Hematopoietic multipotent progenitor cell (in vitro differentiated cells): ENCODE measurements at regions not wholly inside any gene's neighbourhood (a gene's known extent, or its start where the extent isn't known, plus 50 kb on each side); places are given as distances from the start of the nearest gene placed in this dataset.

Source experiments
- DNase-seq, 3 donors: peaks; one replicate each; pipeline ENCODE4 v3.0.0-alpha.2; 2011 to 2015; ENCODE audit warnings: low read depth in 2 of 3, low spot score in 2 of 3

DNA sequence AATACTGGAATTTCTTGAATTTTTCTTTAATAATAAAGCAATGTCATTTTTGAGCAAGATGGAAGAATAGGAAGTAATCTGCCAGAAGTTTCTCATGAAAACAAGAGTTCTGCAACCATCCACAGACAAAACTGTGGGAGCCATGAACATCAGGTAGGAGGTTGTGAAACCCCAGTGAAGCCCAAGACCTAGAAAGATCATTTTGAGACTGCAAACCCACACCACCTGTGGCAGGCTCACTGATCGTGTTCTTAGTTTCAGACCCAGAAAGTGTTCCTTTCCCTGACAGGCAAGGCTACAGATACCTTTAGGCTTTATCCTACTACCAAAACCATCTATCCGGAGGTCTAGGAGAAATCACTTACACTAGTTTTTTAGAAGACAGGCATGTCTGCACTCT, 2189.8 kb upstream of the PCDH20 start:
- DNase-seq, result no peak

- no peak for DNase-seq
Measured at GRCh38 chr13:63595811-63596210, 2180.2 kb upstream of the PCDH20 start.

DNA sequence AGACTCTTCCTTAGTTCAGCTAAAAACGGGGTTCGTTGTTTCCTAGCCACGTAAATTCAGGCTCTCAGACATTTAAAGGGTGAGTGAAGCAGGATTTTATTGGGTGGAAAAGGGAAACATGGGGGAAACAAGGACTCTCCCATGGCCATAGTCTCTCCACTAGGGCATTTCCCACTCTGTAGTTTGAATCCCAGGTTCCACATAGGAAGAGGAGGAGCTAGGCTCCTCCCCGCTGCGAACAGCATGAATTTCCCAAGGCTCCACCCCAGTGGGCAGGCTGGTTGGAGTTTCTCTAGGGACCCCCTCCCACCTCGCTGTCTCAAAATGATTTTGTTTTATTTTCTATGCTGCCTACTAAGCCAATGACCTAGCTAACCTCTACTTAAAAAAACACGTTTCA, 2170.8 kb upstream of the PCDH20 start:
- no peak for DNase-seq

DNA sequence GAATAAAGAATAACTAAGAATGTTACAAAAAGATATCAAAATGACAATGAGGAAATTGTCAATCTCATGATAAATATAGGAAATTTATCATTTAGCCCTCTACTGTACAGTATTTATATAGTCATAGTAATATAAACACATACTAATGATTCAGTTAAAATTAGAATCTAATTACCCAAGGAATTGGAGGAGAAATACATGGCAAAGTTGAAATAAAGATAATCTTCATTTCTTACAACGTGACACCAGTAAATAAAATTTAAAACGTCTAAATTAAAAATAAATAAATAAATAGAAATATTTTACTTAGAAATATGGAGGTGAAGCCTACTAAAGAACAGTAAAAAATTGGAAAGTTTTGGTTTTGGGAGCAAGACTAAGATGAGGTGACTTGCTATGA, 2163.1 kb upstream of the PCDH20 start:
- DNase-seq, result no peak

- no peak for DNase-seq
Measured at GRCh38 chr13:63567031-63567430, 2151.4 kb upstream of the PCDH20 start.

DNA sequence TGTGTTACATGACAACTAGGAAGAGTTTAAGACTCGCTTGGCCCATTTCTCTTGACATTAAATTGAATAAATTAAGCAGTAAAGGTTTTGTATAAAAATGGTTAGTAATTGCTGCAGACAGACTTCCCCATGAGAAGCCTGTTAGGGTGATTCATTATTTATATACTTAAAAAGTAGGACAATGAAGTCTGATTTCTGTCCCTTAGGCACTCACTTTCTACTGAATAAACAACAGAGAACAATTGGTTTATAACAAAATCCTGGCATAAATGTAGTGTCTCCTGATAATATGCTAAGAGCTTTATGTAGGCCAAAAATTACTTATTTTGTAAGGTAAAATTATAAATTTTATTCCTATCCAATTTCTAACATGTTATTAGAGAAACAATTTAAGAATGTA, 2138.5 kb upstream of the PCDH20 start:
- DNase-seq, result no peak

DNA sequence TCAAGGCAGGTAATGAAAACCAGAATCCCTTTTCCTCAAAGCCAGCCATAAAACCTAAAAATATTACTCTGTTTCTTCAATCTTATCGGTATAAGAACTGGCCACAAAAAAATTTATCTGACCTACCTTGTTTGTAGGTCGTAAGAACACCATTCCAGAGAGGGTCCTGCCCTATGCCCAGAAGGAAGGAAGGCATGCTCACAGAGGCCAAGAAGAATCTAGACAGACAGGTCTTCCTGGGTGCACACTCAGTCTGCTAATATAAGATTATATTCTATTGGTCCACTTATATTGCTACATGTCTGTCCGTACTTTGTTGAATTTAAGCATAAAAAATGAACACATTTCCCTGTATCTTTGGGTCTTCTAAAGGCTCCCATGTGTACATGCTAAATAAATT, 2136.1 kb upstream of the PCDH20 start:
- DNase-seq, result no peak

DNA sequence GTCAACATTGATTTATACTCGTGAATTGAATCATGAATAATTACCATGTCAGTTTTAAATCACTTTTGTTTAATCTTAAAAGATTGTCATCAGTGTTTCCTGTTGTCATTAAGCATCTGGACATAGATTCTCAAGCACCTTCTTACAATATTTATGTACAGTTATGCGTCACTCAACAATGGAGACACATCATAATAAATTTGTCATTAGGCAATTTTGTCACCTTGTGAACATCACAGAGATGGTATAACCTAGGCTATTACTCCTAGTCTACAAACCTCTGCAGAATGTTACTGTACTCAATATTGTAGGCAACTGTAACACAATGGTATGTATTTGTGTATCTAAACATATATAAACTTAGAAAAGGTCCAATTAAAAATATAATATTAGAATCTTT, 2130.9 kb upstream of the PCDH20 start:
- no peak for DNase-seq

DNA sequence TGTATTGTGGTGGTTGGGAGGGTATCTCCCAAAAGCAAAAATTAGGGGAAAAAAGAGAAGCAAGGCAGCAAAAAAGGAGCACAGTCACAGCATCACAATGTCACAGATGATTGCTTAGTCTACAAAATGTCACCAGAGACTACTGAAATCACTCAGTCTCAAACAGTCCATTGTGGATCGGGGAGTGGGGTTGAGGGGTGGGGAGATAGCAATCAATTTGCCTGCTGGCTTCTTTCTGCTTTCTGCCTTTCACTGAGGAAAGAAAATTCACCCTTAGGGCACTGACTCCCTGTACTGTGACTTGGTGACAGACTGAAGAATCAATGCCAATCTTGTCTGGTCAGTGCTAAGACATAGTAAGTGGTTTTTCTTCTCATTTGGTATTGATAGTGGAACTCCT, 2127.1 kb upstream of the PCDH20 start:
- DNase-seq, result no peak

- DNase-seq, result no peak
Measured at GRCh38 chr13:63541336-63541735, 2125.7 kb upstream of the PCDH20 start.

DNA sequence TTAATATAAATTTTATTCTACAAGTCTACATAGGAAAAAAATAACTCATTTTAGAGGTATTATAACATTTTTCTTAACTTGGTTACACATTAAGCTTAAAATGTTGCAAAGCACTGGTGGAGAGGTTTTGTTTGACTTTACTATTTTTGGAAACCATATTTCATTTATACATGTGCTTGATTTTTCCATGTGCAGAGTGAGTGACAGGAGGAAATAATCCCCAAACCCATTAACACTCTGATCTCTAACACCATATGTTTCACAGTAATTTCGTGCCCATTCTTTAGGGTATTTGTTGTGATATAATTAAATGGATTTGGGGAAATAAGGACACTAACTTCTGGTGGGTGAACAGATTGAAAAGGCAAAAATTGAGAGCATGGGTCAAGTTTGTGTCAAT, 2124.4 kb upstream of the PCDH20 start:
- no peak for DNase-seq

DNA sequence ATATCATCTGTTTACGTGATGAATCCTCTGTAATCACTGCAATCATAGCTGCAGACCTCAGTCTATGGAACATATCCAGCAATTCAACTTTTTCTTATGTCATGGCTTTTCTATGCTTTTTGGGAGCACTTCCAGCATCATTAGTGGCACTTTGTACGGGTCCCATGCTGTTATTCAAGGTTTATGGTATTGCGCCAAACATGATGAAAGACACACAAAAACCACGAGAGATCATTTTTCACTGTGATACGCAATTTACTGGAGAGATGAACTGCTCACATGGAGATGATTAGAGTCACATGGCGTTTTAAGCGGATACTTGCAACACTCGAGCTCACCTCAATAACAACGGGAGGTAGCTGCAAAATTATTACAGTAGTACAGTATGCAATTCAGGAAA, 2101.7 kb upstream of the PCDH20 start:
- no peak for DNase-seq

GRCh38 chr13:63516124-63516523, 2100.5 kb upstream of the PCDH20 start:
- no peak for DNase-seq

GRCh38 chr13:63514886-63515285, 2099.2 kb upstream of the PCDH20 start:
- DNase-seq, result no peak

DNA sequence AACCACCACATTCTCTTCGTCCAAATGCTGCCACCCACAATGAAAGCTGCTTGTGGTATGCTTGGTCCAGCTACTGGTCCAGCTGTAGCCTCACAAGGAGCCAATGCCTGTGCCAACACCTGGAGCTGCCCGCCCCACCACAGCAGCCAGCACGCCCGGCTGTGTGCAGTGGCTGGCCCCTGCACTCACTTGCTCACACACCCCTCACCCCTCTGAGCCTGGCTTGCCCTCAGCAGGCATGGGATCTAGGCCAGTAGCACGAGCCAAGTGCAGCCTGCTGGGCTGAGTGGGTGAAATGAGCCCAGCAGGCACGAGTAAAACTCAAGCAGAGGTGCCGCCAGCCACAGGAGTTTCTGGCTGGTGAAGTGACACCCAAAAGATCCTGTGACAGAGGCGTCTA, 2096.4 kb upstream of the PCDH20 start:
- DNase-seq, result no peak

DNA sequence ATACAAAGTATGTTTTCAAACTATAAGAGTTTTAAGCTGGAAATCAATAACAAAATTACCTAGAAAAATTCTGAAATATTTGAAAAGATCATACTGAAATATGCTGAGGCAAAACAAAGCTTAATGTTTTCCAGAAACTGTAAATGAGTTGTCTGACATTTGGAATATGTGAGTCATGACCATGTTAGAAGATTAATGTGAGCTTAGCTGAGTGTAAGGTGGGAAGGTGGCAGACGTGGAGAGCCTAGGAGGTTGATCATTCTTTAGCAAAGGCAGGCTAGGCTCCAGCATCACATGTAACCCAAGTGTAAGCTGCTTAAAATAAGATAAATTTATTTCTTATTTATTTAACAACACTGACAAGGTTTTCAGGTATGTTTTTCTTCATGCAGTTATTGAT, 2086.1 kb upstream of the PCDH20 start:
- DNase-seq, result no peak

GRCh38 chr13:63497601-63498000, 2082.0 kb upstream of the PCDH20 start:
- no peak for DNase-seq

GRCh38 chr13:63492604-63493003, 2077.0 kb upstream of the PCDH20 start:
- no peak for DNase-seq

- no peak for DNase-seq
Measured at GRCh38 chr13:63490149-63490548, 2074.5 kb upstream of the PCDH20 start.

- no peak for DNase-seq
Measured at GRCh38 chr13:63481334-63481733, 2065.7 kb upstream of the PCDH20 start.

- no peak for DNase-seq
Measured at GRCh38 chr13:63472711-63473110, 2057.1 kb upstream of the PCDH20 start.

DNA sequence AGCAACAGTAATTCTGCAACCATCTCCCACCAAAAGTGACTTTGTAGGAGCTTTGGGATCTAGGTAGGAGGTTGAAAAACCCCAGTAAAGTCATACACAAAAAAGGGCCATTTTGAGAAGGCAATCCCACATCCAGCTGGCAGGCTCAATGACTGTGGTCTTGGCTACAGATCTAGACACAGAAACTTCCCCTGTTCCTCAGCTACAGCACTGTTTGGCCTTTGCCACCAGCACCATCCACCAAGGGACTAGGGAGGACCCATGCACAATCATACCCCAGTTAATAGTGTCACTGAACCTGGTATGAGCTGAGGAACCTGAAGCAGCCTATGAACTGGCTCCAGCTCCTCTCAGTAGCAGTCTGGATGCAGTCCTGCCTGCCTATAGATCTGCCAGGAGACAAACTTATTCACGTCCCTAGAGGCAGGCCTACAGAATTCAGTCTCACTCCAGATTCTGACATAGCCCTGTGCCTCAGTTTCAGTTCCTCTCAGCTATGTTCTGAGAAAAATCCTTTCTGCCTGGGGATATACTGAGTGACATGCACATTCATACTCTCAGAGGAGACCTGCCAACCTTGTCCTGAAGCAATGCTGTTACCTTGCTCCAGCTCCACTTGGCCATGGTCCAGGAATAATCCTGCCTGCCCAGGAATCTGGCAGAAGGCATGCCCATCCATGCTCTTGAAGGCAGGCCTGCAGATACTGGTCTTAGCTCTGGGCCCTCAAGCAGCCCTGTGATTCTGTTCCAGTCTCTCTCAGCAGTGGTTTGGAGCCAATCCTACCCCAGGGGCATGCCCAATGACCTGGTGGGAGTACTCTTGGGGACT, 2048.3 kb upstream of the PCDH20 start:
- no peak for DNase-seq

DNA sequence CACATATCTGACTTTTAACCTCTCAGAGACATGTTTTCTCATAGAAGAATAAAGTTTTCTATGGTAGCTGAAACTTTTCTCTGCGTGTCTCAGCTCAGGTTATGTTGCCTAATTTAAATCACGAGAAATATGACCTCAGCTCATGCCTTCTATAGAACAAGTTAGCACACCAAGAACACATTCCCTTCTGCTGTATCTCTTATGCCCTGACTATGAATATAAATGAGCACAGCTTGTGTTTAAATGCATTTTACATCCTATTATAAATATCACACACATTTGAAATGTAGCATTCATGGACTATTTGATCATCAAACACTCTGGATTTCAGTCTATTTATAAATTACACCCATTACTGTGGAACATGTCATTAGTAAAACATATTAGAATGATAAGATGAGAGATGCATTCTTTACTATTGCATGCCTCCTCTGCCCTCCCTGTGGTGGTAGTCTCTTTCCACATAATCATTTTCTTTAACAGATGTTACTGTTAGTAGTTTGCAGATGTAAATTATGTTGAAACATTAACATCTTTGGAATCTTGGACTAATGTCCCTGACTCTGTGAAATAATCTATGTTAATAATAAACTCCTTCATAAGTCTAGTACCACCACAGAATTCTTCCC, 2044.9 kb upstream of the PCDH20 start:
- DNase-seq, result no peak
